Non-pigmented ciliary epithelial cell (primary cell): ENCODE measurements at regions not wholly inside any gene's neighbourhood (a gene's known extent, or its start where the extent isn't known, plus 50 kb on each side); places are given as distances from the start of the nearest gene placed in this dataset.
A peak's percentile ranks its signal among the peaks of the same experiment; 100 is the strongest.
"Not testable (repeated sequence)": the region's sequence is repeated elsewhere in the genome, so short reads cannot be mapped to it uniquely, and the experiment has no call there.

Experiments
- DNase-seq: peaks from one replicate; pipeline ENCODE4 v3.0.0-alpha.2; 2010; ENCODE audit warnings: low read depth

- no peak for DNase-seq
These were observed 131.3 kb upstream of the ZEB1 start for GRCh38 chr10:31187607-31188210.

- DNase-seq = no peak
These were observed 130.1 kb upstream of the ZEB1 start for GRCh38 chr10:31188792-31189406.

- DNase-seq = no peak
These were observed 128.5 kb upstream of the ZEB1 start for GRCh38 chr10:31190488-31190887.

- no peak for DNase-seq
These were observed 126.5 kb upstream of the ZEB1 start for GRCh38 chr10:31192475-31192874.

- DNase-seq = no peak
These were observed 124.0 kb upstream of the ZEB1 start for GRCh38 chr10:31194986-31195385.

- DNase-seq = no peak
These were observed 121.1 kb upstream of the ZEB1 start for GRCh38 chr10:31197886-31198285.

- DNase-seq = no peak
These were observed 114.9 kb upstream of the ZEB1 start for GRCh38 chr10:31204090-31204489.

- no peak for DNase-seq
These were observed 111.4 kb upstream of the ZEB1 start for GRCh38 chr10:31207636-31208035.

GRCh38 chr10:31209478-31209877 is 109.5 kb upstream of the ZEB1 start:
- no peak for DNase-seq

GRCh38 chr10:31210190-31210589 is 108.8 kb upstream of the ZEB1 start:
- DNase-seq = no peak

- no peak for DNase-seq
These were observed 105.1 kb upstream of the ZEB1 start for GRCh38 chr10:31213959-31214358.

- no peak for DNase-seq
These were observed 104.0 kb upstream of the ZEB1 start for GRCh38 chr10:31215052-31215451.

- no peak for DNase-seq
These were observed 99.7 kb upstream of the ZEB1 start for GRCh38 chr10:31219306-31219705.

GRCh38 chr10:31228780-31229179 is 90.2 kb upstream of the ZEB1 start:
- not testable (repeated sequence) for DNase-seq

- DNase-seq = no peak
These were observed 79.1 kb upstream of the ZEB1 start for GRCh38 chr10:31239961-31240360.

- DNase-seq = peak; percentile 85
These were observed 76.1 kb upstream of the ZEB1 start for GRCh38 chr10:31242902-31243301.

GRCh38 chr10:31251118-31251517 is 67.9 kb upstream of the ZEB1 start:
- DNase-seq = not testable (repeated sequence)

GRCh38 chr10:31253237-31253636 is 65.8 kb upstream of the ZEB1 start:
- DNase-seq = no peak

GRCh38 chr10:31261511-31262311 is 57.3 kb upstream of the ZEB1 start:
- peak; percentile 58 for DNase-seq

GRCh38 chr10:31262672-31263071 is 56.3 kb upstream of the ZEB1 start:
- no peak for DNase-seq

GRCh38 chr10:31263903-31264302 is 55.1 kb upstream of the ZEB1 start:
- no peak for DNase-seq

GRCh38 chr10:31268444-31269303 is 50.3 kb upstream of the ZEB1 start:
- DNase-seq = no peak
